VCaP (cell line): ENCODE measurements at regions not wholly inside any gene's neighbourhood (a gene's known extent, or its start where the extent isn't known, plus 50 kb on each side); places are given as distances from the start of the nearest gene placed in this dataset.

Source experiments
- H3K27ac ChIP-seq: fragments of 450-650 bp; 2 replicates; pipeline ENCODE4 v1.5.1; 2017
- TF ChIP-seq, protein P1 (sequence below): fragments of 450-650 bp; conservative IDR thresholded peaks from 2 replicates; pipeline ENCODE4 v1.5.1; 2017; ENCODE audit warnings: mild to moderate bottlenecking, moderate library complexity

DNA sequence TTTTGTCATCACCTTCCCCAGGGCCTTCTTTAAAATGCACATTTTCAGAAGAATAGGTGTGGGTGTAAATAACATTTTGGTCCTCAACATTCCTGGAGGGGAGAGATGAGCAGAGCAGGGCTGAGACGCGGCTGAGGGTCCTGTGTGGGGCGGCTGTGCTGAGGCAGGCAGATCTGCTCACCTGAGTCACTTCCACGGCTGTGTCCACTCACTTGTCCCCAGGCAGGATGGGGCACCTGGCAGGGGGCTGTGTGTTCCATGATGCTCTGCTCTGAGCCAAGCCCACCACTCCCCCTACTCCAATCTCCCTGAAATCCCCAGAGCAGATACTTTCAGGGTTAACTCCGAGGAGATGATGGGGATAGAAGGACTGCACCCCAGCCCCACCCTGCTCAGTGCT lies 93.8 kb downstream of the GLRX3 start:
- TF ChIP-seq, protein P1, sequence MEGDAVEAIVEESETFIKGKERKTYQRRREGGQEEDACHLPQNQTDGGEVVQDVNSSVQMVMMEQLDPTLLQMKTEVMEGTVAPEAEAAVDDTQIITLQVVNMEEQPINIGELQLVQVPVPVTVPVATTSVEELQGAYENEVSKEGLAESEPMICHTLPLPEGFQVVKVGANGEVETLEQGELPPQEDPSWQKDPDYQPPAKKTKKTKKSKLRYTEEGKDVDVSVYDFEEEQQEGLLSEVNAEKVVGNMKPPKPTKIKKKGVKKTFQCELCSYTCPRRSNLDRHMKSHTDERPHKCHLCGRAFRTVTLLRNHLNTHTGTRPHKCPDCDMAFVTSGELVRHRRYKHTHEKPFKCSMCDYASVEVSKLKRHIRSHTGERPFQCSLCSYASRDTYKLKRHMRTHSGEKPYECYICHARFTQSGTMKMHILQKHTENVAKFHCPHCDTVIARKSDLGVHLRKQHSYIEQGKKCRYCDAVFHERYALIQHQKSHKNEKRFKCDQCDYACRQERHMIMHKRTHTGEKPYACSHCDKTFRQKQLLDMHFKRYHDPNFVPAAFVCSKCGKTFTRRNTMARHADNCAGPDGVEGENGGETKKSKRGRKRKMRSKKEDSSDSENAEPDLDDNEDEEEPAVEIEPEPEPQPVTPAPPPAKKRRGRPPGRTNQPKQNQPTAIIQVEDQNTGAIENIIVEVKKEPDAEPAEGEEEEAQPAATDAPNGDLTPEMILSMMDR, result no peak
- no peak overlapping the region for H3K27ac ChIP-seq

DNA sequence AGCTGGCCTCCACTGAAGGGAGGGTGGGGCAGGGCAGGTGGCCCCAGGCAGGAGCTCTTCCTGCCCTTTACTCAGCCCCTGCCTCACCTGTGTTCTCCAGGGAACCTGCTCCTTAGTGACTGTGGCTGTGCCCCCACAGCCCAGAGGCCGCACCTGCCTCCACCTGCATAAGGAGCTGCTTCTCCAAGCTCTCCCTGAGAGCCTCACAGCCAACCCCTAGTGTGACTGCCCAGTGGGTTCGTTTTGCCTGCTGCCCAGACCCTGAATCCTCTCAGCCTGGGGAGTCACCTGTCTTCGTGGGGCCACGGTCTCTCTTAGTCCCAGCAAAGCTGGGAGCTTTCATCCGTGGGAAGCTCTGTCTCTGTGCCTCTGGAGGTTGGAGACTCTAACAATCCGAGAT lies 94.4 kb downstream of the GLRX3 start:
- TF ChIP-seq, protein P1, result no peak

DNA sequence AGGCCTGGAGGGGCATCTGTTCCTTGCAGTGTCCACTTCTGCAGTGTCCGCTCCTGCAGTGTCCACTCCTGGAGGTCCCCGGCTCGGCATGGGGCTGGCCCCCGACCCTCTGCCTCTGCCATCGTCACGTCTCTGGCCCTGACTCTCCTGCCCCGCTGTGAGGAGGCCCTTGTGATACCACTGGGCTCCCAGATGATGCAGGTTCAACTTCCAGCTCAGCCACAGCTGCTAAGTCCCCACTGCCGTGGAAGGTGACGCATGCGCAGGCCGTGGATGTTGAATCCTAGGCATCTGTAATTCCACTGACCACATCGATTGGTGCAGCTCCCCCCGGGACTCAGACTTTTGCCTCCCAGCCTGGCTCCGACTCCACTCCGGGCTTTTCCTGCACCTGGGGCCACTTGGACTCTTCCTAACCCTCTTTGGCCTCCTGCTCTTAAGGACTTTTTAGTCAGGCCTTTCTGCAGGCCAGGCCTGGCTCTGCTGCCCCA lies 95.1 kb downstream of the GLRX3 start:
- TF ChIP-seq, protein P1, result no peak
- H3K27ac ChIP-seq, result peak overlapping the region; percentile 56; the same call in 1 of the 2 replicates

More for the DNA sequence above, 94.4 kb downstream of the GLRX3 start:
- no peak overlapping the region for H3K27ac ChIP-seq

- TF ChIP-seq, protein P1, result 0 out of 2 replicates have a peak, but pooled peaks have one; percentile 14
- peak overlapping the region; percentile 56 for H3K27ac ChIP-seq
Measured at GRCh38 chr10:130232166-130233034, 96.2 kb downstream of the GLRX3 start.

DNA sequence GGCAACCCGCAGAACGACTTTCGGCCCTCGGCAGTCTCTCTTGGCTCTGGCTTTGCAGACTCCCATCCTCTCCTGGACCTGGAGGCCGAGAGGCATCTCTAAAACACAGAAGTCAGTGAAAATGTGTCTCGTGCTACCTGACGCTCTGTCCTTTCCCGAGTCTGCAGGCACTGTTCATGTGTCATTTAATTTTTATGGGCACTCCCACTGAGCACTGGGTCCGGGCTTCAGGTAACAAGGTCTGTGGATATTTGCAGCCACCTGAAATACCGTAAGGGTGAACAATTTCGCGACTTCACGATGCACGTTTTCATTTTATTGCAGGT lies 96.8 kb downstream of the GLRX3 start:
- TF ChIP-seq, protein P1, result no peak; the same call in 1 of the 2 replicates
- H3K27ac ChIP-seq, result peak overlapping the region; percentile 56

DNA sequence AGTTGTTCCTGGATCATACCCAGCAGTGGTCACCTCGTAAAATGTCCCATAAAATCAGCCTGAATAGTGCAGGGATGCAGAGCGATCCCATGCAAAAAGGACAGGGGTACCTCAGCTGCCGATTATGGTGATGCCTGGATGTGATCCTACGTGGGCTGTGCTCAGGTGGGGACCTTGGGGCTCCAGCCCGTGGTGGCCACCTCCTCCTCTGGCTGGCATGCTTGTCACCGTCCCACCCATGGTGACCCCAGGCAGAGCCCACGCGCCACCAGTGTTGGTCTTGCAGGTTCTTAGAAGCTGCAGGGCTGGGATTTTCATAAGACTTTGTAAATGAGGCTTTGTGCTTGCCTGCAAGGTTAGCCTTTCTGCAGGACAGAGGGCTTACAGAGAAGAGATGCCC lies 97.2 kb downstream of the GLRX3 start:
- H3K27ac ChIP-seq, result peak overlapping the region; percentile 56; the same call in 1 of the 2 replicates

GRCh38 chr10:130234171-130234965 lies 98.2 kb downstream of the GLRX3 start:
- H3K27ac ChIP-seq, result no peak overlapping the region
- TF ChIP-seq, protein P1, result no peak

More for the DNA sequence above, 97.2 kb downstream of the GLRX3 start:
- TF ChIP-seq, protein P1, result no peak
